ENCODE measurements at regions not wholly inside any gene's neighbourhood (a gene's known extent, or its start where the extent isn't known, plus 50 kb on each side); places are given as distances from the start of the nearest gene placed in this dataset.

- no peak for TF ChIP-seq CTCF (conservative IDR thresholded peaks at IDR 0.05; ENCODE audit: low read depth, low read length)
- TF ChIP-seq EZH2phosphoT487 (IDR thresholded peaks at IDR 0.05; ENCODE audit: borderline replicate concordance, low read length): no peak
- no peak for TF ChIP-seq EZH2 (IDR thresholded peaks at IDR 0.05; ENCODE audit: low read length, unreplicated experiment)
These were observed 172.8 kb upstream of the PTGFR start for GRCh38 chr1:78318011-78318410.

Data from PC-3 (cell line).